Smooth muscle cell of the brain vasculature (primary cell): ENCODE measurements at regions not wholly inside any gene's neighbourhood (a gene's known extent, or its start where the extent isn't known, plus 50 kb on each side); places are given as distances from the start of the nearest gene placed in this dataset.

ENCODE experiments used
- DNase-seq: peaks from one replicate; pipeline ENCODE4 v3.0.0-alpha.2; 2012; ENCODE audit warnings: low read depth, low spot score

GRCh38 chr18:2027016-2027415 lies 544.3 kb downstream of the METTL4 start:
- DNase-seq: no peak

DNA sequence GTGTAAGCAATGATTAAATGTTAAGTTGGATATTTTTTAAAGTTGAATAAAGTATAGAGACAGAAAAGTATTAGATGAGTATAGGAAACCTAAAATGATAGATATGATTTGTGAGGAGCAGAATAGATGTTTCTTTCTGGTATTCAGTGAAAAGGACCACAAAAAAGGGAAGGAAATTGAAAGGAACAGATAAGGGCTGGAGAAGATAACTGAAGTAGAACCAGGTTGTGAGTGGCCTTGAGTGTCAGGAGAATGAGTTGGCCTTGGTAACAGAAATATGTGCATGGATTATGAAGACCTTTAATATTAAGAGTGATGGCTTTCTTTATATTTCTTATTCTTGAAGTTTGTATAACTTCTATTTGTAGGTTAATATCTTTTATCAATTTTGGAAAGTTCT lies 543.5 kb downstream of the METTL4 start:
- no peak for DNase-seq

DNA sequence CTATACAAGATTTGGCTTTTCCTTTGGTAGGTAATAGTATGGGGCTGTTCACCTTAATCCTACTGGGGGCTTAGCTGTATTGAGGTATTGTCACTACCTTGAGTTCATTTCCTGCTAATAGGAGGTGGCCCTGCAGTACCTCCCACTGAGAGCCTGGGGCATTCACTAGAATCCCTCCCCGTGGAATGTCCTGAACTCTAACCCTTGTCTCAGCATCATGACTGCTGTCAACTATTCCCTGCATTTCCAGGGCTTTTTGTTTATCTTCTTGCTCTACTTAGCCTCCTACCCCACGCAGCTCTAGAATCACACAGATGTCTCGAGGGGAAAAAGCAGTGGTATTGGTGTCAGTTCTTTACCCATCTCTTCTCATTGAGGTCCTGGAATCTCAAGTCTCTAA lies 542.3 kb downstream of the METTL4 start:
- no peak for DNase-seq

- no peak for DNase-seq
These were observed 540.7 kb downstream of the METTL4 start for GRCh38 chr18:2030647-2031046.

GRCh38 chr18:2032036-2032435 lies 539.3 kb downstream of the METTL4 start:
- DNase-seq: no peak

DNA sequence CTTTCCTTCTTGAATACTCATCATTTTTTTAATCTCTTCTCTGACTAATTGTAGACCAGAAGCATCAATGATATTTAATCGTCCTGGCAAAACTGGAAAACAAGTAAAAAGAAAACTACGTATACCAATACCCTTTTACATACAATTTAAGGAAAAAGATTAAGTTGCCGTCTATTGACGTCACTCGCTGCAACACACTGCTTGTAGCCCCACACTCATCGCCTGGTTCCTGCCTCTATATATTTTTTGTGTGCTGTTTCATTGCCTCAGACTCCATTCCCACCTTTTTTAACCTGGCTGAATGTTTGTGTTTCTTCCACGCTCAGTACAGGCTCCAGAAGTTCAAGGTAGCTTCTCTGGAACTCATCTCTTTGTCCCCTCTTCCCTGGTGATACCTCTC lies 536.2 kb downstream of the METTL4 start:
- DNase-seq: no peak

DNA sequence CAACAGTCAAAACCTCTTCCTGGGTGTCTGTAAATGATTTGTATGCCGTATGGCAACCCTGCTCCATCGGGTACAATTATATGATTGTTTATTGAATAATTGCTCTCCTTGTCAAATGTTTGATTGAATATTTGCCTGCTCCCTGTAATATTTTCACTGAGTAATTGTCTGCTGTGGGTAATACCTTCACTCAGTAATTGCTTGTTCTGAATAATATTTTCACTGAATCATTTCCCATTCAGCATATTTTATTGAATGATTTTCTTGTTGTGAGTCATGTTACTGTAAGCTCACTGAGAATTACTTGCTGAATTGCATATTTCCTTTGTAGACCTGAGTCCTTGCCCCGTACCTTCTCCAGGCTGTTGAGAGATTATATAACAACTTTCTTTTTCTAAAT lies 535.2 kb downstream of the METTL4 start:
- no peak for DNase-seq

GRCh38 chr18:2040279-2040678 lies 531.0 kb downstream of the METTL4 start:
- no peak for DNase-seq

DNA sequence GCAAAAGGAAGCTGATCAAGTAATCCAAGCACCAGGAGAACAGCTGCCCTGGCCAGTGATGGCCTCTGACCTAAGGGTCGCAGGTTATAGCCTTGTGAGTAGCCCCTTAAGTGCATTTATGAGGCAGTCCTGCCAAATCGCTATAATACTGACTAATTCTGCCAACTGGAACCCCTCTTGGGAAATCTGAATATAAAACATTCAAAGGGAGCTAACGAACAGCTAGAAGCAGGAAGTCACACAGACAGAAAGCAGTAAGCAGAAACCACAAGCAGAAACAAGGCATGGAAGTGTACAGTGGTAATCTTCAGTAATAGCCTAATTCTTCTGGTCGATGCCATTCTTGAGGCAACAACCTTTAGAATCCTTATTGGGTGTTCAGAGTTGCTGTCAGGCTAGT lies 521.3 kb downstream of the METTL4 start:
- no peak for DNase-seq

- DNase-seq: no peak
These were observed 520.6 kb downstream of the METTL4 start for GRCh38 chr18:2050702-2051201.

- DNase-seq: no peak
These were observed 517.7 kb downstream of the METTL4 start for GRCh38 chr18:2053490-2054089.

DNA sequence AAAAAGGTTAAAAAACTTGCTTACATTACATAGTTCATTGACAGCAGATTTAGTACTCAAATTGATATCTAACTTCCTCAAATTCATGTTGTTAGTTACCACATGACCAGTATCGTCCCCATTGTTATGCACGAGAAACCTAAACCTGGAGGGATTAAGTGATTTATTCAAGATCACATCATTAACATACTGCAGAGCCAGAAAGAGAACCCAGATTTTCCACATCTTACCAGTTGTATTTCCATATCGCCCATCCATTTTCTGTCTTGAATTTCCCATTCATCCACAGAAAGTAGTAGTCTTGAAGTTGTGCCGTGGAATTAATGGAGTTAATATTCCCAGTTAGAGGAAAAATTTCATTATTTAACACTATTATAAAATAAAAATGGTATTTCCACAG lies 512.0 kb downstream of the METTL4 start:
- no peak for DNase-seq

DNA sequence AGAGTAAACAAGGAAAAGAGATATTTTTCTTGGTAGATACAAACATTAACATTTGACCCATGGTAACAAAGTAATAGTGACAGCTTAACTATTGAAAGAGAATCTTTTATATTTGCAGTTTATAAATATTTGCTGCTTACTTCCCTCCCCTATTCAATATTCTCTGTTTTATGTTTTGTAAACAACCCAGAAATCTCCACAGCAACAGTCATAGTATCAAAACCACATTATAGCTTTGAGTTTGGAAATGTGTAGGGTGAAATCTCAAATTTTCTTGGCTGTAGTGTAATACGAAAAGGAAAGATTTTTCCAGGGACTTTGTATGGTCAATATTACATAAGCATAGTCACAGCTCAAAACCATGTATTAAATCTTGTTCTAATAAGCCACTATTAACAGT lies 511.2 kb downstream of the METTL4 start:
- no peak for DNase-seq

DNA sequence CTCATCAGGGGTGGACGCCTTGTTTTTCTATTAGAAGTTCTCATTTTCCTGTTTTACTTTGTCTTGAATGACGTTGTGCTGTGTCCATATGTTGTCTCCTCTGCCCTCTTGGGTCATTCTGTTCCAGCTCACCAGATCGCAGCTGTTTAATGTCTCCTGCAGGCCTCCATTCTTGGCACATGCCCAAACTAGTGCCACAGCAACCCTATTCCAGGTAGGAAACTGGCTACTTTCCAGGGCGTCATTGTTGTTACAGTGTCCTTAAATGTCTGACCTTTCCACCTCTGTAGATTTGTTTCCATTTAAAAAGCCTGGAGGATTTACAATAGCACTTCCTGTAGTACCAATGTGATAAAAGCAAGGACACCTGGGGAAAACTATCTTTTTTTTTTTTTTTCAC lies 500.7 kb downstream of the METTL4 start:
- DNase-seq: no peak

DNA sequence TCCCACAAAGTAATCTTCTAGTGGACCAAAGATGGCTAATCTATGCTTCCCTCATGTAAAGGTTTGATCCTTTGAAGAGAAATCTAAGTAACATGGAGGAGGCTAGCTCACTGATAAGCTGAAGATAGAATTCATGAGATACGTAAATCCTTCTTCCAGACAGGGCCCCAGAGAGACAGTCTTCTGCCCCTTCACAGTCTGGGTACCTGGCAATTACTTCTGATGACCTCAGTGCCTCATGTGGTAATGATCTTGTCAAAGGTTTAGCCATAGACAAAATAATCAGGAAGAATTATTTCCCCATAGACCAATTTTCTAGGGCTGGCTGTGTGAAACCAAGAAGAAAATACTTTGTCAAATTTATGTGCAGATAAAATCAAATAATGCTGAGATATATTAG lies 495.8 kb downstream of the METTL4 start:
- no peak for DNase-seq

- no peak for DNase-seq
These were observed 488.6 kb downstream of the METTL4 start for GRCh38 chr18:2082676-2083075.

DNA sequence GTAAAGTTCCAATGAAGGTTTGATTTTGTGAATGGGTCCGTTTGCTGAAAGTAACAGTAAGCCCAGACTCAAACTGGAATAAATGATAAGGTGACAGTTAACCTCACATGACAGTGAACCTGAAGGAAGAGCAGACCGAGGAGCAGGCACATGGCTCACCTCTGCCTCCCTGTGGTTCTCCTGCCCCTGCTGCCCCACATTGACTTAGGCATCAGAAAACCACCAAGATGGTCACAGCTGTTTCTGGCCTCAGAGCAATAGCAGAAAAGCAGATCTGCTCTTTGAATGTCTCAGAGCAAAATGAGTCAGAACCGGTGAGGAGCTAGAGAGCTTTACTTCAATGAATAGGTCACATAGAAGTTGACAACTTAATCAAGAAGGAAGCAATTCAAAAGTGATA lies 487.6 kb downstream of the METTL4 start:
- DNase-seq: no peak

DNA sequence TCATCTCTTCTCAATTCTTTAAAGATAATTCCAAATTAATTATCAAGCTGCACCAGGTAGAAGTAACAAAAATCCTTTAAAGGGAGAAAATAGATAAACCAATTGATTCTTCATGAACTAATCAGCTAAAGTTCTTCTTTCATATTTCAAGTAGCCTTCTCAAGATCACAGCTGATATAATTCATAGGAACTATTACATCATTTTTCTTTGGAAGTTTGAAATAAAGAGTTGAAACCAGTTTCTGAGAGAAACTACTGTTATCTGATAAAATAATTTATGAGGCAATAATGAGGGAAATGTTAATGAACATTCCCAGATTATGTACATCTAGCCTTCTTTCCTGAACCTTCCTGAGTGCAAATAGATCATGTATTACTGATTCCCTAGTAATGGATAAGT lies 484.9 kb downstream of the METTL4 start:
- DNase-seq: no peak

DNA sequence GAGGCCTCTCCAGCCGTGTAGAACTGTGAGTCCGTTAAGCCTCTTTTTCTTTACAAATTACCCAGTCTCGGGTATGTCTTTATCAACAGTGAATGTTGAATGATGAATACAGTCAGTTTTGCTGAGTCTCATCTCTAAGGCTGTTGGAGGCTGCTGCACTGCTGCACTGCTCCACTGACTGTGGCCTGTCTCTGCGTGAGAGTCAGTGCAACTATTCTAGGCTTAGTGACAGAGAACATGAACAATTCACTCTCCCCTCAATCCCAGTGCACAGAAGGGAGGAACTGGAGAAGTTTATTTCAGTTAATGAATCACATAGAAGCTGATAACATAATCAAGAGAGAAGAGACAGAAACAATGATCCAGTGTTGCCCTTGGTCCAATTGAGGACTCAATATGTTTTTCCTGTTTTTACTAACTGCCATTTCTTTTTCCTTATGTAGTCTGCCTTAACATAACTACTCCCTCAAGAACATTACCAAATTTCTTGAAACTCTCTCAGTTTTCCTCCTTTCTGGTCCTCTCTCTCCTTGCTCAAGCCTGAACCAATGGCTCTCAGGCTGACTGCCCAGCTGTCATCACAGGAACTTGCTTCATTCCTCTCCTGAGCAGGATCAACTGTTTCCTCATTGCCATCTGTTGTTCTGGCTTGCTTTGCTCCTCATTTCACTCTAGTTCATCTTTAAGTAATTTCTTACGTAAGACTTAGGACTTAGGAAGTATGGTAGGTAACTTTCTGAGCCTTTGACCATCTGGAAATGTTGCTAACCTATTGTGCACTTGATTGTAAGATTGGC lies 483.2 kb downstream of the METTL4 start:
- DNase-seq: no peak

GRCh38 chr18:2089396-2089795 lies 481.9 kb downstream of the METTL4 start:
- DNase-seq: no peak

DNA sequence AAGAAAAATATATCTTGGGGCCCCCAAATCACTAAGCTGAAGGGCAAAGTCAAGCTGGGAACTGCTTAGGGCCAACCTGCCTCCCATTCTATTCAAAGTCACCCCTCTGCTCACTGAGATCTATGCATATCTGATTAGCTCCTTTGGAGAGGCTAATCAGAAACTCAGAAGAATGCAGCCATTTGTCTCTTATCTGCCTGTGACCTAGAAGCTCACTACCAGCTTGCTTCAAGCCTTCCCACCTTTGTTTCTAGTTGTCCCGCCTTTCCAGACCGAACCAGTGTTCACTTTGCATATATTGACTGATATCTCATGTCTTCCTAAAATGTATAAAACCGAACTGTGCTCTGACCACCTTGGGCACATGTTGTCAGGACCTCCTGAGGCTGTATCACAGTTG lies 479.4 kb downstream of the METTL4 start:
- DNase-seq: no peak

GRCh38 chr18:2096551-2096950 lies 474.8 kb downstream of the METTL4 start:
- no peak for DNase-seq

- DNase-seq: no peak
These were observed 470.6 kb downstream of the METTL4 start for GRCh38 chr18:2100694-2101213.
